IMR-90 (cell line): ENCODE measurements at regions not wholly inside any gene's neighbourhood (a gene's known extent, or its start where the extent isn't known, plus 50 kb on each side); places are given as distances from the start of the nearest gene placed in this dataset.

Experiments used
- ATAC-seq: fragments of 200-7000 bp; cut with Tn5 transposase; 2 replicates; pipeline ENCODE4 v1.9.1; 2020; ENCODE audit warnings: low read depth, mild to moderate bottlenecking, moderate library complexity
- BruUV-seq: library from RNA; stranded (reverse); fragments of 400-500 nt; replicated peaks from 2 replicates; lab custom pipeline; 2021; lab: Mats Ljungman, UMichigan
- CTCF ChIA-PET: fragments of 300-600 bp; formaldehyde crosslinking; extraction: SDS; loops from one replicate; lab custom pipeline; 2021; ENCODE audit warnings: antibody characterized with exemption; lab: Yijun Ruan, JAX
- POLR2A ChIA-PET: fragments of 300-600 bp; sonication (Branson Sonifier 250); formaldehyde crosslinking; loops from one replicate; lab custom pipeline; 2022; ENCODE audit warnings: antibody characterized with exemption; ENCODE audit not compliant: unreplicated experiment; lab: Charles Lee
- DNase-seq: peaks from one replicate; pipeline ENCODE4 v3.0.0; 2013
- H2AFZ ChIP-seq: replicated peaks from 2 replicates; pipeline ENCODE3; 2013; ENCODE audit warnings: low read length, mild to moderate bottlenecking; ENCODE audit not compliant: poor library complexity
- H2AK5ac ChIP-seq: 2 replicates; pipeline ENCODE4 v1.6.1; 2013; ENCODE audit warnings: low read depth, low read length, inconsistent platforms
- H2AK9ac ChIP-seq: replicated peaks from 2 replicates; pipeline ENCODE3; 2013; ENCODE audit warnings: mild to moderate bottlenecking, low read depth, low read length, moderate library complexity; ENCODE audit not compliant: poor library complexity
- H2BK120ac ChIP-seq: 2 replicates; pipeline ENCODE4 v1.6.1; 2013; ENCODE audit warnings: low read depth, low read length, inconsistent platforms
- H2BK15ac ChIP-seq: 3 replicates; pipeline ENCODE4 v1.6.1; 2013; ENCODE audit warnings: low read depth, low read length, inconsistent platforms
- H2BK20ac ChIP-seq: 2 replicates; pipeline ENCODE4 v1.6.1; 2013; ENCODE audit warnings: low read depth, mild to moderate bottlenecking, inconsistent platforms, low read length, moderate library complexity
- H2BK5ac ChIP-seq: 2 replicates; pipeline ENCODE4 v1.6.1; 2013; ENCODE audit warnings: mild to moderate bottlenecking, low read depth, low read length, inconsistent platforms; ENCODE audit not compliant: poor library complexity, severe bottlenecking
- H3K14ac ChIP-seq: replicated peaks from 2 replicates; pipeline ENCODE4 v1.6.1; 2013; ENCODE audit warnings: low read depth, low read length, inconsistent platforms
- H3K18ac ChIP-seq: 2 replicates; pipeline ENCODE4 v1.6.1; 2013; ENCODE audit warnings: low read depth, low read length, control low read depth
- H3K23ac ChIP-seq: 2 replicates; pipeline ENCODE4 v1.6.1; 2013; ENCODE audit warnings: low read depth, low read length, inconsistent platforms
- H3K27ac ChIP-seq: 2 replicates; pipeline ENCODE4 v1.5.1; 2013; ENCODE audit warnings: mild to moderate bottlenecking, control low read depth, low read length; ENCODE audit not compliant: insufficient read depth
- H3K27me3 ChIP-seq: 2 replicates; pipeline ENCODE4 v1.6.1; 2013; ENCODE audit warnings: low read length; ENCODE audit not compliant: control insufficient read depth, insufficient read depth
- H3K36me3 ChIP-seq: 2 replicates; pipeline ENCODE4 v1.6.1; 2013; ENCODE audit warnings: low read length, mixed read lengths; ENCODE audit not compliant: control insufficient read depth, insufficient read depth
- H3K4ac ChIP-seq: 2 replicates; pipeline ENCODE4 v1.6.1; 2013; ENCODE audit warnings: low read depth, low read length, inconsistent platforms
- H3K4me1 ChIP-seq: 2 replicates; pipeline ENCODE4 v1.6.1; 2013; ENCODE audit warnings: low read length, mixed read lengths; ENCODE audit not compliant: control insufficient read depth, insufficient read depth
- H3K4me2 ChIP-seq: 2 replicates; pipeline ENCODE4 v1.6.1; 2013; ENCODE audit warnings: low read depth, mild to moderate bottlenecking, control low read depth, low read length, moderate library complexity
- H3K4me3 ChIP-seq: 2 replicates; pipeline ENCODE4 v1.5.1; 2013; ENCODE audit warnings: low read depth, mild to moderate bottlenecking, control low read depth, low read length, moderate library complexity; ENCODE audit not compliant: insufficient read depth
- H3K56ac ChIP-seq: 2 replicates; pipeline ENCODE4 v1.6.1; 2013; ENCODE audit warnings: low read length, inconsistent platforms; ENCODE audit not compliant: insufficient read depth; ENCODE audit errors: extremely low read depth
- H3K79me1 ChIP-seq, 2 experiments: 2 replicates each; pipeline ENCODE4 v1.6.1; 2013; ENCODE audit warnings: low read length in 2 of 2, inconsistent platforms in 1 of 2, low read depth in 1 of 2
- H3K9ac ChIP-seq: 2 replicates; pipeline ENCODE4 v1.6.1; 2013; ENCODE audit warnings: low read depth, low read length, control low read depth
- H3K9me1 ChIP-seq: 2 replicates; pipeline ENCODE4 v1.6.1; 2013; ENCODE audit warnings: low read length, inconsistent platforms; ENCODE audit not compliant: insufficient read depth
- H3K9me3 ChIP-seq: 2 replicates; pipeline ENCODE4 v1.6.1; 2013; ENCODE audit warnings: low read length; ENCODE audit not compliant: control insufficient read depth, insufficient read depth
- H4K20me1 ChIP-seq: 2 replicates; pipeline ENCODE4 v1.6.1; 2013; ENCODE audit warnings: low read length, inconsistent platforms; ENCODE audit not compliant: insufficient read depth
- H4K5ac ChIP-seq: 2 replicates; pipeline ENCODE4 v1.6.1; 2013; ENCODE audit warnings: mild to moderate bottlenecking, low read depth, low read length, control low read depth
- H4K8ac ChIP-seq, 2 experiments: 2 replicates each; pipeline ENCODE4 v1.6.1; 2013; ENCODE audit warnings: low read depth in 2 of 2, low read length in 2 of 2, control low read depth in 1 of 2, inconsistent platforms in 1 of 2
- H4K91ac ChIP-seq: 2 replicates; pipeline ENCODE4 v1.6.1; 2013; ENCODE audit warnings: low read depth, low read length, inconsistent platforms; ENCODE audit not compliant: insufficient read depth
- CHD1 ChIP-seq: IDR thresholded peaks from 2 replicates; pipeline ENCODE4 v1.6.1; 2012; ENCODE audit warnings: low read depth, low read length, improper control_type of control experiment
- CTCF ChIP-seq: conservative IDR thresholded peaks from 2 replicates; pipeline ENCODE4 v1.5.1; 2012; ENCODE audit warnings: mild to moderate bottlenecking, low read depth, low read length, improper control_type of control experiment
- FOS ChIP-seq: fragments of 150-350 bp; IDR thresholded peaks from 2 replicates; pipeline ENCODE4 v1.6.1; 2016; ENCODE audit warnings: low read depth, low read length
- MAZ ChIP-seq: IDR thresholded peaks from 2 replicates; pipeline ENCODE4 v1.6.1; 2012; ENCODE audit warnings: low read depth, mild to moderate bottlenecking, low read length, improper control_type of control experiment, moderate library complexity, borderline replicate concordance
- RAD21 ChIP-seq: IDR thresholded peaks from 2 replicates; pipeline ENCODE4 v1.6.1; 2012; ENCODE audit warnings: low read length, improper control_type of control experiment
- WGBS, 2 experiments: methylation state at CpG; one replicate each; pipeline versions ENCODE4 v1.1.5 to v1.1.7; 2013; ENCODE audit warnings: missing lambda C conversion rate in 2 of 2; ENCODE audit not compliant: insufficient read length in 1 of 2; ENCODE audit errors: extremely low coverage in 2 of 2; 5-methylcytosine and 5-hydroxymethylcytosine counted together
- dilution Hi-C: fragments of 300-500 bp; cut with HindIII; formaldehyde crosslinking; loops from one replicate; pipeline ENCODE4 v1.14.3; 2018; ENCODE audit warnings: low sequenced_read_pairs; ENCODE audit not compliant: unreplicated experiment
- in situ Hi-C: fragments of 300-500 bp; cut with MboI; formaldehyde crosslinking; loops from 3 replicates; pipeline ENCODE4 v1.14.3; 2019; ENCODE audit warnings: low sequenced_read_pairs, inconsistent platforms, mixed read lengths
- intact Hi-C: fragments of 100-400 bp; cut with micrococcal nuclease; formaldehyde crosslinking; loops from 2 replicates; pipeline ENCODE4 v1.10.0; 2022

GRCh38 chr17:34816848-34817247 lies 144.4 kb downstream of the CCT6B start:
- Histone ChIP-seq H2AK9ac (no peak overlapping the region), H3K9me3 (no peaks in the 10 kb centered on the region), H4K20me1 (no peaks in the 10 kb centered on the region), H2BK5ac (no peak overlapping the region), H3K27ac (no peak overlapping the region), H3K14ac (no peak overlapping the region), H3K9me1 (no peaks in the 10 kb centered on the region), H3K79me1 (no peaks in the 10 kb centered on the region), H3K27me3 (peaks cover 5% of the 10 kb centered on the region; the same call in 1 of the 2 replicates), H2BK120ac (no peak overlapping the region), H3K4me2 (no peak overlapping the region), H3K23ac (no peak overlapping the region), H3K18ac (no peak overlapping the region), H2AK5ac (no peak overlapping the region), H3K9ac (no peak overlapping the region), H3K36me3 (no peaks in the 10 kb centered on the region), H2BK15ac (no peak overlapping the region), H2AFZ (no peak overlapping the region), H3K4me3 (no peak overlapping the region), H3K4me1 (no peaks in the 10 kb centered on the region), H3K56ac (no peak overlapping the region), H2BK20ac (no peak overlapping the region), H4K5ac (no peak overlapping the region), H3K4ac (no peak overlapping the region), H4K8ac (no peak overlapping the region), H4K91ac (no peak overlapping the region)
- TF ChIP-seq CTCF (no peak), CHD1 (no peak), RAD21 (no peak), FOS (no peak), MAZ (no peak)
- dilution Hi-C loops, result no loop called here
- no TSS peak for BruUV-seq
- WGBS, 2 experiments, result 0% methylated on average over 1 of the region's 5 CpGs; no CpG with 5 or more reads in 1 of the 2 experiments
- ChIA-PET CTCF (no interaction called here), POLR2A (interaction anchor here (0.7 kb wide), 1 partner anchor 61 kb away, joined by 3 read pairs; no protein-coding TSS in a partner anchor)
- no peak for ATAC-seq
- DNase-seq, result no peak
- intact Hi-C loops, result no loop called here
- in situ Hi-C loops, result no loop called here
